Activated CD4-positive, CD25-positive, alpha-beta regulatory T cell treated with anti-CD3 and anti-CD28 coated beads, Interleukin-2, amount 50 U/mL, for 24 hours (primary cell): ENCODE measurements at regions not wholly inside any gene's neighbourhood (a gene's known extent, or its start where the extent isn't known, plus 50 kb on each side); places are given as distances from the start of the nearest gene placed in this dataset.
"Not testable (repeated sequence)": the region's sequence is repeated elsewhere in the genome, so short reads cannot be mapped to it uniquely, and the experiment has no call there.

Experiments used
- ATAC-seq, 2 donors: fragments of 150-1000 bp; cut with Tn5 transposase; one replicate each; pipeline ENCODE4 v1.10.0; 2021; ENCODE audit warnings: mild to moderate bottlenecking in 1 of 2, moderate library complexity in 1 of 2

DNA sequence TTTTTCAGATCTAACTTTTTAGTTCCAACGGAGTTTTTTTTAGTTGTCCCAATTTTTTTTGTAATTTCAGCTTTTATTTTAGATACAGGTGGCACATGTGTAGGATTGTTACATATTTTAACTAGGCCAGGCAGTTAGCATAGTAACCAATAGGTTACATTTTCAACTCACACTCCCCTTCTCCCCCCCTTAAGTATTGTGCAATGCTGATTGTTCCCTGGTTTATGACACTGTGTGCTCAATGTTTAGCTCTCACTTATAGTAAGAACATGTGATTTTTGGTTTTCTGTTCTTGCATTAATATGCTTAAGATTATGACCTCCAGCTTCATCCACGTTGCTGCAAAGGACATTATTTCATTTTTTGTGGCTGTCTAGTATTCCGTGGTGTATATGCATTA lies 503.2 kb downstream of the CDH9 start:
- no peak for ATAC-seq

DNA sequence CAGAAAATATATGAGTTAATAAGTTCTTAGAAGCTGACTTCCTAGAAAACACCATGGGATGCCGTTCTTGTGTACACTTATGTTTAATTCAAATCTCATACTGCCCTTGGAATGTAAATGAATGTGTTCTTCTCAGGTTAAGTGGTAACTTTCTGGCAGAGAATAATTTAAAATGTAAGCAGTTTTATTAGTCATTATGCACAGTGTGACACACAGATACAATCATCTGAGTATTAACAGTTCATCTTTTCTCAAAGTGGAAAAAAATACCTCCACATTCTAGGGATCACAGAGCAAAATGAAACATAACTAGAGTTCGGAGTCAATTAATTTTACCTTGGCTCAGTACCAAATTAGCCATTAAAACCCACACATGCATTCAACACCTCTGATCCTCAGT lies 508.1 kb downstream of the CDH9 start:
- no peak for ATAC-seq

DNA sequence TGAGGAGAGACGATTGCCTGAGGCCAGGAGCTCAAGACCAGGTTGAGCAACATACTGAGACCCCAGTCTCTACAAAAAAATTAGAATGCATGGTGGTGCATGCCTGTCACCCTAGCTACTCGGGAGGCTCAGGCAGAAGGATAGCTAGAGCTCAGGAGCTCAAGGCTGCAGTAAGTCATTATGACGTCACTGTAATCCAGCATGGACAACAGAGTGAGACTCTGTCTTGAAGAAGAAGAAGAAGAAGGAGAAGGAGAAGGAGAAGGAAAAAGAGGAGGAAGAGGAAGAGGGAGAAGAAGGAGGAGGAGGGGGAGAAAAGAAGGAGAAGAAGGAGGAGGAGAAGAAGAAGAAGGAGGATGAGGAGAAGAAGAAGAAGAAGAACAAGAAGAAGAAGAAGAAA lies 519.1 kb downstream of the CDH9 start:
- ATAC-seq = no peak

DNA sequence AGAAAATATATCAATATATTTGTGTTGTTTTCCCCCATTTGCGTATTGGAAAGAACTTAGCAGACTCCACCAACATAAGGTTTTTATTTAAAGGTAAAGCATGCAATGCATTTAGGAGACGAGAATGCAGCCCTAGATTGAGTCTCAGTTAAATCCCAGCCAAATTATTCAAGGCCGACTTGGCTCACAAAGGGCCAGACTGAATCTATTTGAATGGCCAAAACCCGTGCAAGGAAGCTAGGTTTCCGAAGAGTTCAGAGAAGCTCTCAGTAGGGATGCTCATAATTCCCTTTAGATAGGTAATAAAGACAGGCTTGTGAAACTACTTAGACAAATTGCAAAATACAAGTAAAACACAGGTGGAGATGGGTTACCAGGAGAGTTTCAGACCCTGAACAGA lies 520.3 kb downstream of the CDH9 start:
- no peak for ATAC-seq

DNA sequence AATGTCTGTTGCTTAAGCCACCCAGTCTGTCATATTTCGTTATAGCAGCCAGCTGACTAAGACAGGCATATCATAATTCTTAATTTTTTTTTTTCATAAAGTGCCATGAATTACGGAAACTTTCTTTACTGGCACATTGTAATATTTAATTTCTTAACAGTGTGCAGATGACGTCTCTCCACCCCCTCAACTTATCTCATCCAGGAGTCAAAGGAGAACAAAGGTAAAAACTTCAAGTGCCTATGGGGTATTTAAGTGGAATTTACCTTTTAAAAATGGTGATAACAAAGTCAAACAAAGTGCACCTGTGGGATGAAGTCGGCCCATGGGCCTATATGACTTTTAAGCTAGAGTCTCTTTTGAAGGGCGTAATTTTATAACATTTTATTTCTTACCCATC lies 539.4 kb downstream of the CDH9 start:
- ATAC-seq = no peak

DNA sequence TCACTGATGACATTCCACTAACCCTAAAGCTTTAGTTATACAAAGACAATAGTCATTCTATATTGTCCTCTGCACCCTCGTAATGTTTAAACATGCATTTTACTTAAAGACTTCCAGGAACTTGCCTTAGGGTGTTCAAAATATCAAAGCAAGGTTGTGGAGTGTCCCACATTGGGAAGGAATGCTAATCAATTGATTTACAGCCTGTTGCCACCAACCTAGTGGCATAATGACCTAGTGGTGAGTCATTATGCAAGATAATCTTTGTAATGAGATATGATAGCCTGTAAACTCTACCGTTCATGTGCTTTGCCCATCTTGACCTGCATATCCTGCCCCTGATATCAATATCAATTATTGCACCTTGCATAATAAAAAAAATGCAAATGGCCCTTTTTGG lies 542.9 kb downstream of the CDH9 start:
- no peak for ATAC-seq

DNA sequence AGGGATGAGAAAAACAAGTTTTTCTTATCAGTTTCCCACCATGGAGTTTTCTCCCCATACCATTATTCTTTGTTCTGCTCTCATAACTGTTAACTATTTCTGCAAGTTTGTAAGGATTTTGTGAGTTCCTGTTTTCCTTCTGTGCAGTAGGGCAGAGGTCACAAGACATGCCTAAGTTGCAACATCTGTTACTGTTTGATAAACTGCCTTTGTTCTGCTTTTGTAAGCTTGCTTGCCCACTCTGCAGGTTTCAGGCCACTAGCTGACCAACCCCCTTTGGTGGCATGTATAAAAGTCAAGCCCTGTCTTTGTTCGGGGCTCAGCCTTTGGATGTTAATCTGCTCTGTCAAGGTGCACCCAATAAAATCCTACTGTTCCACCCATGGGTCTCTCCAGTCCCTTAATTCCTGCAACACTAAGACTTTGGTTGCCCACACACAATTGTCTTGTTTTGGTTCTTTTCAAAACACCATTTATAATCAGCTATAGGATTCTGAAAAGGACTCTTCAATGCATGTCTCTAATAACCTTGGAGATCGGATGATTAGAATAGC lies 545.4 kb downstream of the CDH9 start:
- ATAC-seq = no peak

DNA sequence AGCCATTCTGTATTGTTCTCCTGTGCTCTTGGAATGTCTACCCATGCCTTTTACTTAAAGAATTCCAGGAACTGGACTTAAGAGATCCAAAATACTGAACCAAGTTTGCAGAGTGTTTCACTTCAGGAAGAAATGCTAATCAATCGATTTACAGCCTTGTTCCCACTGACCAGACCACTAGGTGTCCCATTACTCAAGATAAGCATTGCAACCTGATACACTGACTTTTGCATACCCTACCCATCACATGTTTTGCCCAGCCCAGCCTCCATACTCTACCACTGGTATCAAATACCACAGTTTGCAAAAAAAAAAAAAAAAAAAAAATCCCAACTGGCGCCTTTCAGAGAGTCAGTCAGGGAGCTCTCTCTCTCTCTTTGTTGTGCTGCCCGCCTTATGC lies 550.8 kb downstream of the CDH9 start:
- no peak for ATAC-seq

DNA sequence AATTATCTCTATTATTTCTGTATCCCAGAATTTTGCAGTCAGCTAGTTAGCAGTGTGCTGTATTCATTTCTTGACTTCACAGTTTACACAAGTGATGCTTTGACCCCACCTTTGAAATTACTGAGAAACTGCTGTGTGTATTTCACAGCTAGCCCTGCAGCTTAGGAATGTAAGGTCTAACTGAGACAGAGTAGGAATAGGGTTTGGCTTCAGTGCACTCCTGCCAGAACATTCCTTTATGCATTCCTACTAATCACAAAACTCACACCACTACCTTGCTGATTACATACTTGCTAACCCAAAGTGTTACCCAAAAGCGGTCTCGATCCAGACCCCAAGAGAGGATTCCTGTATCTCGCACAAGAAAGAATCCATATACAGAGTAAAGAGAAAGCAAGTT lies 551.8 kb downstream of the CDH9 start:
- ATAC-seq = no peak

DNA sequence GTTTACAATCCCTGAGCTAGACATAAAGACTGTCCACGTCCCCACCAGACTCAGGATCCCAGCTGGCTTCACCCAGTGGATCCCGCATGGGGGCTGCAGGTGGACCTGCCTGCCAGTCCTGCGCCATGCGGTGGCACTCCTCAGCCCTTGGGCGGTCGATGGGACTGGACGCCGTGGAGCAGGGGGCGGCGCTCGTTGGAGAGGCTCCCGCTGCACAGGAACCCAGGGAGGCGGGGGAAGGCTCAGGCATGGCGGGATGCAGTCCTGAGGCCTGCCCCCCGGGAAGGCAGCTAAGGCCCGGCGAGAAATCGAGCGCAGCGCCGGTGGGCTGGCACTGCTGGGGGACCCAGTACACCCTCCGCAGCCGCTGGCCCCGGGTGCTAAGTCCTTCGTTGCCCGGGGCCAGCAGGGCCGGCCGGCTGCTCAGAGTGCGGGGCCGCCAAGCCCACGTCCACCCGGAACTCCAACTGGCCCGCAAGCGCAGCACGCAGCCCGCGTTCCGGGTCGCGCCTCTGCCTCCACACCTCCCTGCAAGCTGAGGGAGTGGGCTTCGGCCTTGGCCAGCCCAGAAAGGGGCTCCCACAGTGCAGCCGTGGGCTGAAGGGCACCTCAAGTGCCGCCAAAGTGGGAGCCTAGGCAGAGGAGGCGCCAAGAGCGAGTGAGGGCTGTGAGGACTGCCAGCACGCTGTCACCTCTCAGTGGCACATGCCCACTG lies 553.1 kb downstream of the CDH9 start:
- ATAC-seq = not testable (repeated sequence)

DNA sequence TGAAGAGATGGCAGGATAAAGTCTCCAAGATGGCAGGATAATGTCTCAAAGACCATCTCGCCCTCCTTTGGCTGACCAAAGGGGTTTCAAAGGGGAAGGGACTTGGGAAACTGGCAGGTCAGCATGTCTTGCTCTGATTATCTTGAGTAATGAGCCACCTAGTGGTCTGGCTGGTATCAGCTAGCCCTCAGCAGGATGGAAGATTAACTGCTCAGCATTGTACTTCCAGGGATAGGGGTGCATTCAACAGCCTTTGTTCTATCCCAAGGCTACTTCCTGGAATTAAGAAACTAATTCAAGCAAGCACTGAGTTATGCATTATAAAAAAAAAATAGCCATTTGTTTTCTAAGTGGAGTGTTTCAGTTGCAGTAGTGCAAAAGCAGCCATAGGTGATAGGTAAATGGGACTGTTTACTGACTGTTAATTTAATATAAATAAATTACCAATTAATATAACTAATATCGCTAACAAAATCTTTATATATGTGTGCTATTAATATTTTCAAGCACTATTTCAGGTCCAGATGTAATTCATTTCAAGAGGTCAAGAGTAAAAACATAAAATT lies 555.5 kb downstream of the CDH9 start:
- no peak for ATAC-seq

DNA sequence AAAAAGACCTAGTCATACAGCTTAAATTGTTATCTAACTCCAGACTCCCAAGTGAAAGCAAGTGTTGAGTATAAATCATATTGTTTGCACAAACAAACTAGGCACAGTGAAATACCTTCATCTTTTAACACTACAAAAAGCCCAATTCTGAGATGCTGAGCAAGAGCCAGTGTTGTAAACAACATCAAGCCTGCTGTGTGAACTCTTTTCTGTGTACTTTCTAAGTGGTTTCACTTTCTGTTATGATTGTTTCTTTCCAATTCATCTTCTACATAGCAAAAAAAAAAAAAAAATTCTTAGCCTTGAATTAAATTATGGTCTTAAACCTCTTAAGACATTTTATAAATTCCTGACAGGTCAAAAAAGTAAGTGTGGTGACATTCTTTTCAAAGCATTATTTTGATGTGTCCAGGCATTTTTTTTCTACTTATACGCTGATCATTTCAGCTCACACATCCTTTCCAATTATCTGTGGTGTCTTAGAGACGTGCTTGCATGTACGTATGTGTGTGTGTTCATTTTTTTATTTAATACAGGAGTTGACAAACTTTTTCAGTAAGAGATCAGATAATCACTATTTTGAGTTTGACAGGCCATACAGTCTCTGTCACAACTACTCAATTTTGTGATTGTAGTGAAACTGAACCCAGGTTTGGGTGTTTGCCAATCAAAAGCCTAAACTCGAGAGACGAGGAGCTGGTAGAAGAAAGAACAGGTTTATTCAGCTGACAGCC lies 556.1 kb downstream of the CDH9 start:
- no peak for ATAC-seq

DNA sequence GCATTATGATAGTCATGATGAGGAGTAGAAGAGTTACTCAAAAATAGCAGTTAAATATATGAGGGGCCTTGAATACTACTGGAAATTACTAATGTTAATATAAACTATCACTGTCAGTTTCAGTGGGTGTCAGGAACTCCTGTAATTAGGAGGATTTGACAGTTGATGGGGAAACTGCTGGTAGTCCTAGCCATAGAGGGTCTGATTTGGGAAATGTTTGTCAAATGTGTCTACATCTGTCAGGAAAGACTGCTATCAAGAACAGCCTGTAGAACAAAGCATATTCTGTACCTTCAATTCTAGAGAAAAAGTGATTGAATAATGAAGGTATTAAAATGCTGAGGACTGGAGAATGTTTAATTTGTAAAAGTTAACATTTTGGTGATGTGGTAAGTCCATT lies 567.9 kb downstream of the CDH9 start:
- ATAC-seq = no peak

DNA sequence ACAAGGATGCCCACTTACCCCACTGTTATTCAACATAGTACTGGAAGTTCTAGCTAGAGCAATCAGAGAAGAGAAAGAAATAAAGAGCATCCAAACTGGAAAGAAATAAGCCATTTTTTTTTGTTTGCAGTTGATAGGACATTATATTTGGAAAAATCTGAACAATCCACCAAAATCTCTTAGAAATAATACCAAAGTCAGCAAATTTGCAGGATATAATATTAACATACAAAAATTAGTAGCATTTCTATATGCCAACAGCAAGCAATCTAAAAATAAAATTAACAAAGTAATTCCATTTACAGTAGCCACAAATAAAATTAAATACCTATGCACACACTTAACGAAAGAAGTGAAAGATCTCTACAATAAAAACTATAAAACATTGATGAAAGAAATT lies 599.3 kb downstream of the CDH9 start:
- ATAC-seq = no peak

DNA sequence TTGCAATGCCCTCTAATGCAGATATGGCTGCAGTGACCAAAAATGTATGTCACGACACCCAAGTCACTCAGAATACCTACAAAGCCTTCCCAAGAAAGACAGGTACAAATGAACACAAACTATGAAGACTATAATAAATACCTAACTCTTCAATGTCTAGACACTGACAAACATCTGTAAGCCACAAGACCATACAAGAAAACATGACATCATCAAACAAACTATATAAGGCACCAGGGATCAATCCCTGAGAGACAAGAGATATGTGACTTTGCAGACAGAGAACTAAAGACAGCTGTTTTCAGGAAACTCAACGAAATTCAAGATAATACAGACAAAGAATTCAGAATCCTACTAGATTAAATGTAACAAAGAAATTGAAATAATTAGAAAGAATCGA lies 603.7 kb downstream of the CDH9 start:
- ATAC-seq = no peak

DNA sequence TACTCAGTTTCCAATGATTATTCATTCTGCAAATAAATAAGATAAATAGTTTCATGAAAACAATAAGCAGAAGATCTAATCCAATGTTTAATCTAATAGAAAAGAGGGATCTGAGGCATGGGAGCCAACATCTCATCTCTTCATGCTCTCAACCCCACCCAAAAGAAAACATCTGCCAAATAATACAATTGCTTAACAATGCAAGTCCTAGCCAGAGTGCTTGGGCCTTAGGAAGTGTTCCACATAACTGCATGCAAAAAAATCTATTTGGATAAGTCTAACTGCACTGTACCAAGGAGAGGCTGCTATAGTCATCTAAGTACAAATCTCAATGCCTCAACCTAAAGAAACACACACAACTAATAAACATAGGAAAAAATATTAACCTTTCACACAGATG lies 606.0 kb downstream of the CDH9 start:
- no peak for ATAC-seq

DNA sequence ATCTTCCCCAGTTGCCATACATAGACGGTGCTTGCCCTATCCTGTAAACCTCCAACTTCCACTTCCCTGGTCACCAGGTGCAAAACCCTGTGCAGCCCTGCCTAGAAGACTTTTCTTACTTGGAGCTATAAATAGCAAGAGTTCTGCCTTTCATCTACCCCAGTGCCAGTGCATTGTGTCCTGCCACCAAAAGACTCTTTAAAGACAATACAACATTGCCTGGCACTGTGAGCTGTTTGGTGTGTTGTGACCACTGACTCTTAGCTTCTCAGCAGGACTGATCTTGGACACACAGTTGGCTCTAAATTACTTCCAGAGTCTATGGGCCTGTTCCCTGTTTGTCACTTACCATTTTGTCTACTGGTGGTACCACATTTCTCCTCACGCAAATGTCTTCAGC lies 608.1 kb downstream of the CDH9 start:
- no peak for ATAC-seq

DNA sequence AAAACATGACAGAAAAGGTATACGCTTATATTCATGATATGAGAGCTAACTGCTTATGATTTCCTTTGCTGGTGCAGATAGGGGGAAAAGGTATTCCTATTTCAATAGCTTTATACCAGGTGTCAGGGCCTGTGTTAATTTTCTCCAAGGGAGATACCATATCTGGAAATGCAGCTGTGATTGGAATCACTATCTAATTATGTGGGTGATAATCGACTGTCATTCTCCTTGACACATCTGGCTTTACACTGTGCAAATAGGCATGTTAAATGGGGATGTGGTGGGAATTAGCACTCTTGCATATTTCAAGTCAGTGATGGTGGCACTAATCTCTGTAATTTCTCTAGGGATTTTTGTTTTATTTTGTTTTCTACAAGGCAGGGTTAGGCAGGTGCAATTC lies 611.1 kb downstream of the CDH9 start:
- no peak for ATAC-seq

DNA sequence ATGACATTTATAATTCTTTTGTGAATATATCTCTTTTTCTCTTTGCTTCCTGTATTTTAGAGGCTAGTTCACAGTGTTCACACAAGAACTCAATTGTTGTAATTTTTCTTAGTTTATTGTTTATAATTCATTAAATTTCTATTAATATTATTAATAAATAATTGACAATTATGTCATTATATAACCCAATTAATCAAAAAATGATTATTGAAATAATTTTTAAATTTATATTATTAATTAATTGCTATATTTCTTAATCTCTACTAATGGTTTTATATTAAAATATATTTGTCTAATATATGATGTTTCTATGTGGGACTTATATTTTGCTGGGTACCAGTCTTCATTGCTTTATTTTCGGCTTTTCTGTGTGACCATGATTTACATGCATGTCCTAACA lies 618.4 kb downstream of the CDH9 start:
- ATAC-seq = no peak

DNA sequence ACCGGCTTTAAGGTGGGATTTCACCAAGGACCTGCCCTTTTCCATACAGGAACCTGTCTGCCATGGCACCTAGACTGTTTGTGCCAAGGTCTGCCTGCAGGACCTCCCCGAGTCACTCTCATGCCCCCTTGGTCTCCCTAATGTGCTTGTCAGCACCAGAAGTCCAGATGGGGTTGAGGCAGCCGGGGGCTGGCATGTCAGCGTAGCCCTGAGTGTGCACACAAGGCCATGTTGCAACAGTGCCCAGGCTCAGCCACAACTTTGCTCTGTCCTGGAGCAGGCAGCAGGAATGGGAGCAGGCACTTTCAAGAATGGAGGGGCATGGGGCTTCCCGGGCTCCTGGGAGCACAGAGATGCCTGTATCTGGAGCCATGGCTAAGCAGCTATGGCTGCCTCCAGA lies 621.5 kb downstream of the CDH9 start:
- ATAC-seq = no peak

DNA sequence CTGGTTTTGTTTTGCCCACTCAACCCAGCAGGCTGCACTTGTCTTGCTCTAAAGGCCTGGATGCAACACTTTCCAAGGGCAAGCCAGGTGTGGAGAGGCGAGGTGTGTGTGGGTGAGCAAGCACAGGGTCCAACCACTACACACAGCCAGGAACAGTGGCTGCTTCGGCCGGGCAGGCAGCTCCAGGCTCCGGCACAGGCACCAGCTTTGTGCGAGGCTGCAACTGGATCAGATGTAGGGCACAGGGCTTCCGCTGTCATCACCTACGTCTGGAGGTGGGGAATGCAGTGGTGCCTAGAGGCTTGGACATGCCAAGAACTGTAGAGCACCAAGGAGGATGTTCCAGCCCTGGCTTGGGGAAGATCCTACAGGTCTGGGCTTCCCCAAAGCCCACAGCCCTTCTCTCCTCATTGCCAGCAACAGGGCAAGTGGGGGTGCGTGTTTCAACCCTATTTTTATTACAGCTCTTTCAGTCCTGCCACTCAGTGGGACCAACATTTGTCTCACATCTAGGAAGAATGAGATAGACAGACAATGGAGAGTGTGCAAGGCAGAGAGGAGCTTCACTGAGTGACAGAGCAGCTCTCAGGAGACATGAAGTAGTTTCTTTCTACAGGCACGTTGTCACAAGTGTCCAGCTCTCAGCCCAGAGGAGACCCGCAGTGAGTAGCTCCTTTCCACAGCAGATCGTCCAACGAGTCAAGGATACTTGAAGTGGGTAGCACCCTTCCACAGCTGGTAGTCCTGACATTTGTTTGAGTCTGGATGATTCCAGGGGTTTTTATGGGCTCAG lies 622.2 kb downstream of the CDH9 start:
- ATAC-seq = no peak

DNA sequence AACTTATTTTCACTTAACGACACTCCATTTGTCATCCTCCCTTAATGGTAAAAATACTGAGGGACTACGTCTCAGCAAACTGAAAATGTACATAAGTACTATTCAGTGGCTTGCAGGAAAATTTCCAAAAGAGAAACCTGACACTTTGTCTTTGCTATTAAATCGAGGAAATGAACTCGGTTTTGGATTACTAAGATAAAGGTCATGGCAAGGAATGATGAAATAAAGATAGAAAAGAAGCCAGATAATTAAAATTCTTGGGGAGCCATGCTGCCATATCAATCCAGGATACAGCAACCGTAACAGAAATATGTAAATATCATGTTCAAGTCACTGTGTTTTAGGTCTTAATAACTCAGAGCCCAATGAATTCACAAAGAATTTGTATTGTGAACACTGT lies 647.8 kb downstream of the CDH9 start:
- no peak for ATAC-seq

DNA sequence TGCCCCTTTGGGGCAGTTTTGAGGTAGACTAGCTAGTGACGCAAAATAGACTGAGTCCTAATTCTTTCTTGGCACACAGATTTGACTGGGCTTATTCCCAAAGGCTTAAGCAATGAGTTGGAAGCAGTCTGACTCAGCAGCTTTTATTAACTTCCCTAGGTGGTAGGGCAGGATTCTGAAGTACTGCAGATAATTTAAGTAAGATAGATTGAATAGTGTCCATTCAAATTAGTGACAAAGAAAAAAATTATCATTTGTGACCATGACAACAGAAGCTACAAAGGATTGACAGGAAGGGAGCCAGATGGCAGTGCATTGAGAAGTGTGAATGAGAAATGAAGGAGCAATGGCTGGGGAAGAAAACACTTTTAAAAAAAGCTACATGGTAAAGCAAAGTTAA lies 649.4 kb downstream of the CDH9 start:
- no peak for ATAC-seq
